Common myeloid progenitor, CD34-positive (primary cell): ENCODE measurements at regions not wholly inside any gene's neighbourhood (a gene's known extent, or its start where the extent isn't known, plus 50 kb on each side); places are given as distances from the start of the nearest gene placed in this dataset.

Experiments
- CTCF ChIA-PET: fragments of 350-600 bp; sonication (Branson Sonifier 250); formaldehyde crosslinking; loops from one replicate; lab custom pipeline; 2021; ENCODE audit warnings: antibody characterized with exemption; lab: Charles Lee
- POLR2A ChIA-PET: fragments of 350-600 bp; sonication (Branson Sonifier 250); formaldehyde crosslinking; loops from one replicate; lab custom pipeline; 2021; ENCODE audit warnings: antibody characterized with exemption; lab: Charles Lee
- DNase-seq, 3 donors: peaks; one replicate each; pipeline versions ENCODE4 v3.0.0 to v3.0.0-alpha.2; 2013
- H3K27ac ChIP-seq, 2 experiments: 1 replicate in 1 of 2; 2 replicates in 1 of 2; pipeline ENCODE4 v1.7.0; 2013; ENCODE audit warnings: inconsistent platforms in 2 of 2, low read length in 2 of 2, mild to moderate bottlenecking in 2 of 2, low read depth in 1 of 2, moderate library complexity in 1 of 2; ENCODE audit not compliant: severe bottlenecking in 2 of 2, insufficient read depth in 1 of 2, poor library complexity in 1 of 2
- H3K27me3 ChIP-seq, 5 experiments: replicated peaks in 2 of 5; 1 replicate in 3 of 5; 2 replicates in 2 of 5; pipeline versions ENCODE4 v1.6.1 to v1.7.0; 2013; ENCODE audit warnings: low read length in 4 of 5, mild to moderate bottlenecking in 2 of 5, moderate library complexity in 2 of 5, inconsistent platforms in 1 of 5; ENCODE audit not compliant: insufficient read depth in 5 of 5, control insufficient read depth in 4 of 5
- H3K36me3 ChIP-seq, 4 experiments: 1 replicate in 2 of 4; 2 replicates in 2 of 4; pipeline versions ENCODE4 v1.6.1 to v1.7.0; 2013; ENCODE audit warnings: low read length in 3 of 4, control low read depth in 1 of 4, mild to moderate bottlenecking in 1 of 4; ENCODE audit not compliant: control insufficient read depth in 4 of 4, insufficient read depth in 4 of 4
- H3K4me1 ChIP-seq, 4 experiments: 1 replicate in 3 of 4; 2 replicates in 1 of 4; pipeline versions ENCODE4 v1.6.1 to v1.7.1; 2013; ENCODE audit warnings: low read length in 3 of 4, mild to moderate bottlenecking in 3 of 4, control low read depth in 1 of 4, inconsistent platforms in 1 of 4, moderate library complexity in 1 of 4; ENCODE audit not compliant: control insufficient read depth in 4 of 4, insufficient read depth in 4 of 4; ENCODE audit errors: control extremely low read depth in 1 of 4
- H3K4me3 ChIP-seq, 7 experiments: 1 replicate in 4 of 7; 2 replicates in 3 of 7; pipeline versions ENCODE4 v1.5.1 to v1.7.0; 2013; ENCODE audit warnings: mild to moderate bottlenecking in 7 of 7, low read length in 6 of 7, moderate library complexity in 6 of 7, inconsistent platforms in 2 of 7, low read depth in 2 of 7, control low read depth in 1 of 7; ENCODE audit not compliant: insufficient read depth in 4 of 7, control insufficient read depth in 1 of 7; ENCODE audit errors: extremely low read depth in 1 of 7
- H3K9me3 ChIP-seq, 5 experiments: 1 replicate in 4 of 5; 2 replicates in 1 of 5; pipeline versions ENCODE4 v1.6.1 to v1.7.1; 2013; ENCODE audit warnings: low read length in 4 of 5, mild to moderate bottlenecking in 2 of 5, inconsistent platforms in 1 of 5, low read depth in 1 of 5, moderate library complexity in 1 of 5; ENCODE audit not compliant: control insufficient read depth in 4 of 5, insufficient read depth in 2 of 5; ENCODE audit errors: control extremely low read depth in 1 of 5
- WGBS: methylation state at CpG from one replicate; pipeline ENCODE4 v1.1.5; 2013; ENCODE audit not compliant: insufficient coverage; 5-methylcytosine and 5-hydroxymethylcytosine counted together

DNA sequence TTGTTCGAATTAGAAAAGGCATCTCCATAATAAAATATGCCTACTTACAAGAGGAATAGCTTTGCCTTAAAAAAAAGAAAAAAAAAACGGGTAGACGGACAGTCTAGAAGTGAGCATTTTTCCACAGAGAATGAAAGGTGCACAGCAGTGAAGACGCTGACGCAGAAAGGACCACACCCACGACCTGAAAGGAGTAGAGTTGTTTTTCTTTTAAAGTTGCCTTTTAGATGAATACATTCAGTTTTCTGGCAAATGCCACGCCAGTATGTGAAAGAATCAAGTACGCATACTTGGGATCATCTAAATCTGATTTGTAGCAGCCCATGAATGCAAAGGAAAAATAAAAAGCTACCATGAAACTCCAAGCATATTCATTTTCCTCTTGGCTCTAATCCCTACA is 809.2 kb upstream of the SOX11 start:
- DNase-seq, result no peak
- Histone ChIP-seq H3K36me3 (no peaks in the 10 kb centered on the region), H3K4me1 (no peaks in the 10 kb centered on the region), H3K9me3 (peaks cover 0 to 3% (median 0%) of the 10 kb centered on the region in 5 experiments), H3K27me3 (no peaks in the 10 kb centered on the region), H3K27ac (no peak overlapping the region), H3K4me3 (no peak overlapping the region)
- ChIA-PET POLR2A (no interaction called here), CTCF (interaction anchor here (2.9 kb wide), 1 partner anchor 8 kb away, joined by 8 read pairs; no protein-coding TSS in a partner anchor)
- 90% methylated on average over 7 of the region's 8 CpGs for WGBS

DNA sequence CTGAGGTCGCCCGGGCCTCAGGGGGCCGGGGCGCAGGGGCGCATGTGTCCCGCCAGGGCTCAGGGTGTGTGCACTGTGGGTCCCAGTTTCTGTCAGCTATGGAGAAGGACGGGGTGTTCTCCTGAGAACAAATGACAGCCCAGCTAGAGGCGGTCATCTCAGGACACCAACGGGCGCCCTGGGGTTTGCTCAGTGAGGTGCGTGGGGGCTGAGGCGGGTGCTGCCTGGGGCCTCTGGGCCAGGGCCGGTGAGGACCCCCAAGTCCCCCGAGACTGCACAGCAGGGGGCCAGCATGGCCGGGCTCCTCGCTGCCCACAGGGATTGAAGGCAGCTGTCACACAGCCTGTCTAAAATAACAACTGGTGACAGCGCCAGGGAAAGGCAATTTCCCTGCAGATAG is 808.8 kb upstream of the SOX11 start:
- no peak overlapping the region for H3K27ac ChIP-seq
- H3K9me3 ChIP-seq, result peaks cover 0 to 3% (median 0%) of the 10 kb centered on the region in 5 experiments
- H3K4me1 ChIP-seq, result no peaks in the 10 kb centered on the region
- no peak overlapping the region for H3K4me3 ChIP-seq
- ChIA-PET POLR2A (no interaction called here), CTCF (interaction anchor here (2.9 kb wide), 1 partner anchor 9 kb away, joined by 8 read pairs; no protein-coding TSS in a partner anchor)
- DNase-seq, result no peak
- no peaks in the 10 kb centered on the region for H3K36me3 ChIP-seq
- H3K27me3 ChIP-seq, result no peaks in the 10 kb centered on the region
- WGBS, result 92% methylated on average over 16 of the region's 17 CpGs

DNA sequence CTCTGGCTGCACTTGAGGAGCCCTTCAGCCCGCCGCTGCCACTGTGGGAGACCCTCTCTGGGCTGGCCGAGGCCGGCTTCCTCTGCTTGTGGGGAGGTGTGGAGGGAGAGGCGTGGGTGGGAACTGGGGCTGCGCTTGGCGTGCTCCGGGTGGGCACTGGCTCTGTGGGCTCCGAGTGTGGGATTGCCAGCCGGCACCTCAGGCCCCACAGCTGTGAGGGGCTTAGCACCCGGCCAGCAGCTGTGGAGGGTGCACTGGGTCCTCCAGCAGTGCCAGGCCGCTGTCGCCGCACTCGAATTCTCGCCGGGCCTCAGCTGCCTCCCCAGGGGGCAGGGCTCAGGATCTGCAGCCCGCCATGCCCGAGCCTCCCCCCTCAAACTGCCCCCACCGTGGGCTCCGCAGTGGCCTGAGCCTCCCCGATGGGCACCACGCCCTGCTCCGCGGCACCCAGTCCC is 808.0 kb upstream of the SOX11 start:
- Histone ChIP-seq H3K4me1 (no peaks in the 10 kb centered on the region), H3K27me3 (no peaks in the 10 kb centered on the region), H3K4me3 (no peak overlapping the region), H3K27ac (no peak overlapping the region), H3K36me3 (no peaks in the 10 kb centered on the region), H3K9me3 (peaks cover 0 to 3% (median 0%) of the 10 kb centered on the region in 5 experiments)
- ChIA-PET CTCF (interaction anchor here (2.9 kb wide), 1 partner anchor 9 kb away, joined by 8 read pairs; no protein-coding TSS in a partner anchor), POLR2A (no interaction called here)
- 87% methylated on average over 12 of the region's 25 CpGs for WGBS
- no peak for DNase-seq

DNA sequence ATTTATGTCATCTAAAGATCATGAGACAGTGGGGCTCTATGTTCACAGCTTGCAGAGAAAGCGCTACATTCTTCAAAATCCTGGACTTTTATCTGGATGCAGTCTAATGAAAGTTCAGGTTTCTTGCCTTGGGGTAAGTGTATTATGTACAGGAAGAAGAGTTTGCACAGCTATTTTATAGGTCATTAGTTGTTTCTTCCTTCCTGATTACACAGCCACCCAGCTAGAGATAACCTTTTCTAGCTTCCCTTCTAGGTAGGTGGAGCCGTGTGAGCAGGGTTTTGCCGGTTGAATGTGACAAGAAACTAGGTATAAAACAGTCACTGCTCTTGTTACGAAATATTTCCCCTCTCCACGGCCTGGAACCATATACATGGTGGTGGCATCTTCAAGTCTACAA is 800.8 kb upstream of the SOX11 start:
- Histone ChIP-seq H3K27me3 (no peaks in the 10 kb centered on the region), H3K27ac (no peak overlapping the region), H3K4me3 (no peak overlapping the region), H3K36me3 (no peaks in the 10 kb centered on the region), H3K4me1 (no peaks in the 10 kb centered on the region), H3K9me3 (no peaks in the 10 kb centered on the region)
- 58% methylated on average over 3 of the region's 5 CpGs for WGBS
- ChIA-PET POLR2A (no interaction called here), CTCF (no interaction called here)
- no peak for DNase-seq

DNA sequence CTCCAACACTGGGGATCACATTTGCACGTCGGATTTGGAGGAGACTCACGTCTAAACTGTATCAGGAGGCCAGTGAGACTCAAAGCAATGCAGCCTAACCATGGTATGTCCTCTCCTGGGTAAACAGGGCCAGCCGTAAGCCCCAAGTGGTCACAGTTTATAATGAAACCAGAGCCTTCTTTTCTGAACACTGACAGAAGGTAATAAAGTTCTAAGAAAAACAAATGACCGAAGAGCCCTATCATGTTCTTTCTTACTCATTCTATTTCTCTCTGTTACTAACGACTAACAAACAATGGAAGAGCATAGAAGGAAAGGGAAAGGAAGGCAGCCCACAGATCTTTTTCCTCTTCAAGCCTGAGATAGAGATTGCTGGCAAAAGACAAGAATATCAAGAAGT is 796.8 kb upstream of the SOX11 start:
- Histone ChIP-seq H3K4me1 (no peaks in the 10 kb centered on the region), H3K27me3 (no peaks in the 10 kb centered on the region), H3K4me3 (no peak overlapping the region), H3K36me3 (no peaks in the 10 kb centered on the region), H3K27ac (no peak overlapping the region), H3K9me3 (no peaks in the 10 kb centered on the region)
- ChIA-PET POLR2A (no interaction called here), CTCF (no interaction called here)
- WGBS, result 61% methylated on average over 3 of the region's 6 CpGs
- no peak for DNase-seq

DNA sequence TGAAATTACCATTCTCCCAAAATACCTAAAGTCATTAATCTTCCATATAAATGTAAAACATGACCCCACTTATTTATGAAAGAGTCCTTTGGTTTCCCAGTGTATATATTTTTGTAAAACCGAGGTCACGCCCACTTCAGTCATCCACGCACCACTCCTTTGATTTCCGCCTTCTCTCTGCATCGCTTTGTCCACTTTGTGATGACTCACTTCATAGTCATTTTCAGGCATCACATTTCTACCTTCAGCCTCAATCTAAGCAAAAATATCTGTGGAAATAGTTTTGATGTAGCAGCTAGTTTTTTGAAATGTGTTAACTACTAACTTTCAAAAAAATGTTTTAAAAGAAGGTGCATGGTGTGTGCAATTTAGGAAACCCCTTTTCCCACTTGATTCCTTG is 793.5 kb upstream of the SOX11 start:
- no peaks in the 10 kb centered on the region for H3K4me1 ChIP-seq
- H3K9me3 ChIP-seq, result no peaks in the 10 kb centered on the region
- ChIA-PET CTCF (no interaction called here), POLR2A (no interaction called here)
- no peak overlapping the region for H3K4me3 ChIP-seq
- H3K36me3 ChIP-seq, result no peaks in the 10 kb centered on the region
- WGBS, result 95% methylated on average over 3 of the region's 5 CpGs
- DNase-seq, result no peak
- H3K27ac ChIP-seq, result no peak overlapping the region
- H3K27me3 ChIP-seq, result no peaks in the 10 kb centered on the region

DNA sequence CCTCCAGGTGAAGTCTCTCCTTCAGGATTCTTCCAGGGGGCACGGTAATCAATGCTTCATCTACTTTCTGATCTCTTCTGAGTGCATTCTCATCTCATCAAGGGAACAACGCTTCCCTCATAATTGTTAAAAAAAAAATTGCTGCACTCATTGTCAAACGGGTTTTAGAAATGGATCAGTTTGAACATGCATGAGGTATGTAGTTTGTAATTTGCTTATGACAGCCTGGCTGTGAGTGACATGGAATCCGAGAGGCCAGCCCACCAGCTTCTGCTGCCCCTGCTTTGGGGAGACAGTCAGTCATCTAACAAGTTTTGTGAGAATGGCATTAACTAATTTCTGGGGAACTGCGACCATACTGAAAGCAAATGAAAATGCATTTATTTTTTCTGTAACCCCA is 791.9 kb upstream of the SOX11 start:
- 96% methylated on average over 3 of the region's 5 CpGs for WGBS
- H3K27me3 ChIP-seq, result no peaks in the 10 kb centered on the region
- no peaks in the 10 kb centered on the region for H3K36me3 ChIP-seq
- H3K9me3 ChIP-seq, result no peaks in the 10 kb centered on the region
- CTCF ChIA-PET, result no interaction called here
- POLR2A ChIA-PET, result no interaction called here
- H3K4me3 ChIP-seq, result no peak overlapping the region
- no peak overlapping the region for H3K27ac ChIP-seq
- DNase-seq, result no peak
- H3K4me1 ChIP-seq, result no peaks in the 10 kb centered on the region
